ENCODE measurements at regions not wholly inside any gene's neighbourhood (a gene's known extent, or its start where the extent isn't known, plus 50 kb on each side); places are given as distances from the start of the nearest gene placed in this dataset.
"Not testable (repeated sequence)": the region's sequence is repeated elsewhere in the genome, so short reads cannot be mapped to it uniquely, and the experiment has no call there.

GRCh38 chr12:45490232-45490881 is 239.1 kb upstream of the ARID2 start:
- DNase-seq, result no peak

GRCh38 chr12:45494279-45494678 is 235.2 kb upstream of the ARID2 start:
- no peak for DNase-seq

- no peak for DNase-seq
Measured at GRCh38 chr12:45498645-45499044, 230.9 kb upstream of the ARID2 start.

GRCh38 chr12:45502481-45503128 is 226.9 kb upstream of the ARID2 start:
- no peak for DNase-seq

- DNase-seq, result no peak
Measured at GRCh38 chr12:45503899-45504298, 225.6 kb upstream of the ARID2 start.

- DNase-seq, result no peak
Measured at GRCh38 chr12:45504316-45505010, 225.0 kb upstream of the ARID2 start.

- no peak for DNase-seq
Measured at GRCh38 chr12:45509187-45509586, 220.3 kb upstream of the ARID2 start.

- no peak for DNase-seq
Measured at GRCh38 chr12:45509621-45510020, 219.9 kb upstream of the ARID2 start.

GRCh38 chr12:45517381-45517780 is 212.1 kb upstream of the ARID2 start:
- DNase-seq, result no peak

- DNase-seq, result no peak
Measured at GRCh38 chr12:45518291-45519235, 210.9 kb upstream of the ARID2 start.

GRCh38 chr12:45522227-45522626 is 207.3 kb upstream of the ARID2 start:
- no peak for DNase-seq

- not testable (repeated sequence) for DNase-seq
Measured at GRCh38 chr12:45526823-45527222, 202.7 kb upstream of the ARID2 start.

- DNase-seq, result no peak
Measured at GRCh38 chr12:45532113-45532512, 197.4 kb upstream of the ARID2 start.

- no peak for DNase-seq
Measured at GRCh38 chr12:45535610-45536180, 193.8 kb upstream of the ARID2 start.

GRCh38 chr12:45536284-45536683 is 193.2 kb upstream of the ARID2 start:
- no peak for DNase-seq

- DNase-seq, result no peak
Measured at GRCh38 chr12:45540661-45541341, 188.7 kb upstream of the ARID2 start.

GRCh38 chr12:45543887-45544286 is 185.6 kb upstream of the ARID2 start:
- peak; percentile 67 for DNase-seq

- DNase-seq, result no peak
Measured at GRCh38 chr12:45546545-45546944, 183.0 kb upstream of the ARID2 start.

- DNase-seq, result no peak
Measured at GRCh38 chr12:45547132-45547531, 182.4 kb upstream of the ARID2 start.

- no peak for DNase-seq
Measured at GRCh38 chr12:45547822-45548221, 181.7 kb upstream of the ARID2 start.

- DNase-seq, result no peak
Measured at GRCh38 chr12:45548426-45548825, 181.1 kb upstream of the ARID2 start.

GRCh38 chr12:45549337-45549902 is 180.1 kb upstream of the ARID2 start:
- DNase-seq, result no peak

Data from NCI-H526 treated with DMSO at 0.1 percent for 48 hours (cell line).